Anterior cingulate cortex (tissue), 58 donors: ENCODE measurements at regions not wholly inside any gene's neighbourhood (a gene's known extent, or its start where the extent isn't known, plus 50 kb on each side); places are given as distances from the start of the nearest gene placed in this dataset.

ENCODE experiments used
- DNase-seq, 58 donors: peaks; one replicate each; lab custom pipeline; 2025; lab: John Stamatoyannopoulos, UW

GRCh38 chr6:56407883-56408410 lies 160.6 kb upstream of the COL21A1 start:
- no peak for DNase-seq

GRCh38 chr6:56406276-56407269 lies 159.2 kb upstream of the COL21A1 start:
- DNase-seq, result no peak

- DNase-seq, result no peak
These were observed 157.2 kb upstream of the COL21A1 start for GRCh38 chr6:56404599-56404998.

GRCh38 chr6:56403745-56404144 lies 156.4 kb upstream of the COL21A1 start:
- DNase-seq, result no peak

GRCh38 chr6:56401477-56402070 lies 154.2 kb upstream of the COL21A1 start:
- DNase-seq, result no peak

- DNase-seq, result no peak
These were observed 152.9 kb upstream of the COL21A1 start for GRCh38 chr6:56400273-56400672.

- no peak for DNase-seq
These were observed 152.4 kb upstream of the COL21A1 start for GRCh38 chr6:56399672-56400263.

GRCh38 chr6:56399250-56399671 lies 151.9 kb upstream of the COL21A1 start:
- DNase-seq, result no peak

GRCh38 chr6:56396435-56396834 lies 149.1 kb upstream of the COL21A1 start:
- no peak for DNase-seq

- no peak for DNase-seq
These were observed 146.5 kb upstream of the COL21A1 start for GRCh38 chr6:56393615-56394612.

- DNase-seq, result no peak
These were observed 141.0 kb upstream of the COL21A1 start for GRCh38 chr6:56388415-56388755.

- no peak for DNase-seq
These were observed 140.4 kb upstream of the COL21A1 start for GRCh38 chr6:56387621-56388414.

GRCh38 chr6:56386717-56387116 lies 139.3 kb upstream of the COL21A1 start:
- no peak for DNase-seq

- DNase-seq, result no peak
These were observed 138.7 kb upstream of the COL21A1 start for GRCh38 chr6:56385981-56386593.

- DNase-seq, result no peak
These were observed 135.8 kb upstream of the COL21A1 start for GRCh38 chr6:56383160-56383559.

- DNase-seq, result no peak
These were observed 135.1 kb upstream of the COL21A1 start for GRCh38 chr6:56382416-56382940.

- no peak for DNase-seq
These were observed 134.4 kb upstream of the COL21A1 start for GRCh38 chr6:56381801-56382251.

GRCh38 chr6:56380476-56380875 lies 133.1 kb upstream of the COL21A1 start:
- DNase-seq, result no peak
